Adrenal gland (tissue), 5 donors: ENCODE measurements at regions not wholly inside any gene's neighbourhood (a gene's known extent, or its start where the extent isn't known, plus 50 kb on each side); places are given as distances from the start of the nearest gene placed in this dataset.
"Not testable (repeated sequence)": the region's sequence is repeated elsewhere in the genome, so short reads cannot be mapped to it uniquely, and the experiment has no call there.

Experiments
- CTCF ChIP-seq, 6 experiments: fragments of 450-650 bp in 4 of 6; fragments of 200-600 bp in 2 of 6; sonication (generic) in 1 of 6; IDR thresholded peaks; 1 replicate in 5 of 6; 2 replicates in 1 of 6; pipeline versions ENCODE4 v1.5.1 to v1.8.0; 2016 to 2021; ENCODE audit warnings: antibody characterized with exemption in 6 of 6, mild to moderate bottlenecking in 2 of 6, moderate library complexity in 1 of 6
- POLR2A ChIP-seq, 2 donors: fragments of 450-650 bp; IDR thresholded peaks; one replicate each; pipeline ENCODE4 v1.6.1; 2017; ENCODE audit warnings: antibody characterized with exemption in 2 of 2, mild to moderate bottlenecking in 2 of 2, moderate library complexity in 1 of 2
- donor health status: DM: no; HTN: no; CAD: no.

- not testable (repeated sequence) for TF ChIP-seq POLR2A, CTCF (IDR thresholded peaks at IDR 0.05)
These were observed 69.2 kb upstream of the RPL38 start for GRCh38 chr17:74134234-74134633.
